Activated CD8-positive, alpha-beta T cell treated with anti-CD3 and anti-CD28 coated beads for 36 hours (primary cell): ENCODE measurements at regions not wholly inside any gene's neighbourhood (a gene's known extent, or its start where the extent isn't known, plus 50 kb on each side); places are given as distances from the start of the nearest gene placed in this dataset.

Experiments used
- ATAC-seq: fragments of 200-7000 bp; cut with Tn5 transposase; one replicate; pipeline ENCODE4 v1.10.0; 2021; ENCODE audit warnings: mild to moderate bottlenecking, moderate library complexity
- CTCF ChIA-PET: fragments of 350-600 bp; sonication (Branson Sonifier 250); formaldehyde crosslinking; loops from one replicate; lab custom pipeline; 2021; ENCODE audit warnings: antibody characterized with exemption; lab: Charles Lee
- POLR2A ChIA-PET: fragments of 350-600 bp; sonication (Branson Sonifier 250); formaldehyde crosslinking; loops from one replicate; lab custom pipeline; 2021; ENCODE audit warnings: antibody characterized with exemption; lab: Charles Lee
- DNase-seq: peaks from one replicate; pipeline ENCODE4 v3.0.0-alpha.2; 2020
- H3K27ac Mint-ChIP-seq: one replicate; pipeline ENCODE4 v1.8.0; 2021; ENCODE audit warnings: mild to moderate bottlenecking, mixed read lengths
- H3K27me3 Mint-ChIP-seq: one replicate; pipeline ENCODE4 v1.8.0; 2021; ENCODE audit warnings: mixed read lengths
- H3K36me3 Mint-ChIP-seq: one replicate; pipeline ENCODE4 v1.8.0; 2021; ENCODE audit warnings: low read depth, mixed read lengths
- H3K4me1 Mint-ChIP-seq: one replicate; pipeline ENCODE4 v1.8.0; 2021; ENCODE audit warnings: low read depth, mixed read lengths
- H3K4me3 Mint-ChIP-seq: one replicate; pipeline ENCODE4 v1.8.0; 2021; ENCODE audit warnings: mild to moderate bottlenecking, moderate library complexity, mixed read lengths
- H3K9me3 Mint-ChIP-seq: one replicate; pipeline ENCODE4 v1.8.0; 2021; ENCODE audit warnings: mixed read lengths
- CTCF ChIP-seq: fragments of 200-600 bp; IDR thresholded peaks from one replicate; pipeline ENCODE4 v1.8.0; 2022; ENCODE audit warnings: antibody characterized with exemption, mild to moderate bottlenecking
- intact Hi-C: fragments of 100-400 bp; cut with micrococcal nuclease; formaldehyde crosslinking; loops from one replicate; pipeline ENCODE4 v1.10.0; 2022

- ChIA-PET POLR2A (no interaction called here), CTCF (no interaction called here)
- ATAC-seq (no peak), DNase-seq (no peak)
- Mint-ChIP-seq H3K27me3 (peaks cover 25% of the 10 kb centered on the region), H3K4me3 (no peak overlapping the region), H3K4me1 (peaks cover 28% of the 10 kb centered on the region), H3K36me3 (no peaks in the 10 kb centered on the region), H3K9me3 (peaks cover 2% of the 10 kb centered on the region), H3K27ac (no peak overlapping the region)
- TF ChIP-seq CTCF: no peak
- intact Hi-C loops: no loop called here
These were observed 314.5 kb downstream of the TLE3 start for GRCh38 chr15:69783211-69783610.

GRCh38 chr15:69784798-69785566 is 312.7 kb downstream of the TLE3 start:
- ATAC-seq: no peak
- Mint-ChIP-seq H3K27me3 (peaks cover 29% of the 10 kb centered on the region), H3K9me3 (no peaks in the 10 kb centered on the region), H3K36me3 (no peaks in the 10 kb centered on the region), H3K27ac (no peak overlapping the region), H3K4me3 (no peak overlapping the region), H3K4me1 (peaks cover 28% of the 10 kb centered on the region)
- intact Hi-C loops: no loop called here
- DNase-seq: no peak
- ChIA-PET CTCF (no interaction called here), POLR2A (interaction anchor here (1.5 kb wide), 1 partner anchor 25 kb away, joined by 3 read pairs; no protein-coding TSS in a partner anchor)
- TF ChIP-seq CTCF: no peak

GRCh38 chr15:69786136-69786701 is 311.5 kb downstream of the TLE3 start:
- POLR2A ChIA-PET: no interaction called here
- Mint-ChIP-seq H3K4me3 (no peak overlapping the region), H3K9me3 (peaks cover 4% of the 10 kb centered on the region), H3K27ac (no peak overlapping the region), H3K36me3 (no peaks in the 10 kb centered on the region), H3K4me1 (peaks cover 24% of the 10 kb centered on the region), H3K27me3 (peaks cover 29% of the 10 kb centered on the region)
- TF ChIP-seq CTCF: no peak
- no peak for DNase-seq
- CTCF ChIA-PET: no interaction called here
- no peak for ATAC-seq
- intact Hi-C loops: no loop called here

GRCh38 chr15:69787791-69788190 is 309.9 kb downstream of the TLE3 start:
- TF ChIP-seq CTCF: no peak
- ChIA-PET CTCF (no interaction called here), POLR2A (no interaction called here)
- Mint-ChIP-seq H3K4me1 (peaks cover 11% of the 10 kb centered on the region), H3K9me3 (peaks cover 10% of the 10 kb centered on the region), H3K27me3 (peaks cover 29% of the 10 kb centered on the region), H3K27ac (no peak overlapping the region), H3K4me3 (no peak overlapping the region), H3K36me3 (no peaks in the 10 kb centered on the region)
- no peak for DNase-seq
- intact Hi-C loops: no loop called here
- ATAC-seq: no peak
